Activated CD4-positive, alpha-beta T cell treated with anti-CD3 and anti-CD28 coated beads, Interleukin-10, Interleukin-2, amounts not matched to agents 100 ng/mL and 50 ng/mL, durations not matched to agents 16 hours and 8 hours (primary cell): ENCODE measurements at regions not wholly inside any gene's neighbourhood (a gene's known extent, or its start where the extent isn't known, plus 50 kb on each side); places are given as distances from the start of the nearest gene placed in this dataset.
"Not testable (repeated sequence)": the region's sequence is repeated elsewhere in the genome, so short reads cannot be mapped to it uniquely, and the experiment has no call there.

Source experiments
- DNase-seq: peaks from one replicate; pipeline ENCODE4 v3.0.0-alpha.2; 2020

DNA sequence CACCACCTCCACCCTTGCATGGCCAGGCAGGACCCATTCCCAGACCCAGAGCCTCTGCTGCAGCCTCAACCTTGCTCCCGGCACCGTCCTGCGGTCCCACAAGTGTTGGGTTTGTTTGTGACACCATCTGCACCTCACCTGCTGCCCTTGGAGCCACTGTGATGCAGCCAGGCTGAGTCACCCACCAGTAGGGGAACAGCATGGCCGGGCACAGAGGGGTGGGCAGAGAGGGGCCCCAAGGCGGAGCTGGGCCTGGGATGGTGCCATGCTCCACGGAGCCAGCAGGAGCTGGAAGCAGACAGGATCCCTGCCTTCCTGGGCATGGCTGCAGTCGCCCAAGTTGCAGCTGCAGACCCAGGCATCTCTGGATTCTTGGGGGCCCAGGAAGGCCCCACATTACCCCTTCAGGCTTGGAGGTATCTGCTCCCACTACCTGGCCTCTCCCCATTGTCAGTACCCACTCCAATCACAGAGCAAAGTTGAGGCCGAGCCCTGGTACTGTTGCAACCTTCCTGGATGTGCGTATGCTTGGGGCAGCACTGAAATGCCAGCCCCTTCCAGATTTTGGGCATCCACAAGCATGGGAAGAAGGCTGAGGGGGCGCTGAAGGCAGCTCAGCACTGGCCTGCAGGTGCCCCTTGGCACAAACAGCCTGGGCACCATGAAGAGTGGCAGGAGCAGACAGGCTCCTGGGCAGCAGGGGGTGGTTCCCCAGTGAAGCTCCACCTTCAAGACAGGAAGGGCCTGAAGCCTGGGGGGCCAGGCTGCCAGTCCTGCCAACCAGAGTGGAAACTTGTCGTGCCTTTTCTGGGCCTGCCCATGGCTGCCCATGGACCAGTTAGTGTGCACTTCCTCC lies 172.8 kb downstream of the MATN1 start:
- no peak for DNase-seq

- not testable (repeated sequence) for DNase-seq
Measured at GRCh38 chr1:30549872-30550271, 173.5 kb downstream of the MATN1 start.

GRCh38 chr1:30548294-30548693 lies 175.1 kb downstream of the MATN1 start:
- no peak for DNase-seq

GRCh38 chr1:30547326-30547725 lies 176.1 kb downstream of the MATN1 start:
- not testable (repeated sequence) for DNase-seq

DNA sequence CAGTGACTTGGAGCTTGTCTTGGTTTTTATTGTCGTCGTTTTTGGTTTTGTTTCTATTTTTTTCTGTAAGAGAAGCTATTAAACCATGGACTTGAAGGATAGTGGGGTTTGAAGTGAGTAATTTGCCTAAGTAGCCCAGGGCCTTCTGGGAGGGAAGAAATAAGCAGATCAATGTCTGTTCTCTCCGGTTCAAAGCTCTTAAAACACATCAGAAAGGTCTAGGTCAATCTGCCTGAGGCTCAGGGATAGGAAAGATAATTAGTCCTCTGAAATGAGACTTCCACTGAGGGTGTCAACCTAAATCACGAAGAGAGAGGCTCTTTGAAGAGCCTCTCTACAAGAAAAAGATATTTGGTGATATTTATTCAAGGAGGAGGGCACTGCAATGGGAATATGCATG lies 178.0 kb downstream of the MATN1 start:
- DNase-seq: no peak

GRCh38 chr1:30541721-30542485 lies 181.5 kb downstream of the MATN1 start:
- no peak for DNase-seq

DNA sequence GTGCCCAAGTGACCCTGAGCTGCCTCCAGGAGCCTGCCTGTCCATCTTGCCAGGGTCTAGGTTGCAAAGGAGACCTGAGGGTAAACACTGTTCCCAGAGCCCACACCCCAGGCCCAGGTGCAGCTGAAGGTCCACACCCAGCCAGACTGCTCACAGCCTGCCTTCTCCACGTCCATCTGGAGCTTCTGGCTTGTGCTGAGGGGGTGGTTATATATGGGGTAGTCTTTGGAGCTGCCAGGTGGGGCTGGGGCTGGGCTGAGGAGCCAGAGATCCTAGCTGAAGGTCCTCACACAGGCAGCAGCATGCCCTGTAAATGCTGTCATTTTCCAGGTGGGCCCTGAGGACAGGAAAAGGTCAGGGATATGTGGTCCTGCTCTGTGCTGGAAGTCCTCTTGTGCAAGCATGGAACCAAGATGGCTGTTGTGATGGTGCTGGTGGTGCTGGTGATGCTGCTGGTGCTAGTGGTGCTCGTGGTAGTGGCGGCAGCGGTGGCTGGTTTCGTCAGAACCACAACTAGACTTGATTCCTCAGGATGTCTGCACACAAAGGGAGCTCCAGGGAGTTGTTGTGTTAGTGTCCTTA lies 182.7 kb downstream of the MATN1 start:
- DNase-seq: no peak

GRCh38 chr1:30539884-30540283 lies 183.5 kb downstream of the MATN1 start:
- no peak for DNase-seq

DNA sequence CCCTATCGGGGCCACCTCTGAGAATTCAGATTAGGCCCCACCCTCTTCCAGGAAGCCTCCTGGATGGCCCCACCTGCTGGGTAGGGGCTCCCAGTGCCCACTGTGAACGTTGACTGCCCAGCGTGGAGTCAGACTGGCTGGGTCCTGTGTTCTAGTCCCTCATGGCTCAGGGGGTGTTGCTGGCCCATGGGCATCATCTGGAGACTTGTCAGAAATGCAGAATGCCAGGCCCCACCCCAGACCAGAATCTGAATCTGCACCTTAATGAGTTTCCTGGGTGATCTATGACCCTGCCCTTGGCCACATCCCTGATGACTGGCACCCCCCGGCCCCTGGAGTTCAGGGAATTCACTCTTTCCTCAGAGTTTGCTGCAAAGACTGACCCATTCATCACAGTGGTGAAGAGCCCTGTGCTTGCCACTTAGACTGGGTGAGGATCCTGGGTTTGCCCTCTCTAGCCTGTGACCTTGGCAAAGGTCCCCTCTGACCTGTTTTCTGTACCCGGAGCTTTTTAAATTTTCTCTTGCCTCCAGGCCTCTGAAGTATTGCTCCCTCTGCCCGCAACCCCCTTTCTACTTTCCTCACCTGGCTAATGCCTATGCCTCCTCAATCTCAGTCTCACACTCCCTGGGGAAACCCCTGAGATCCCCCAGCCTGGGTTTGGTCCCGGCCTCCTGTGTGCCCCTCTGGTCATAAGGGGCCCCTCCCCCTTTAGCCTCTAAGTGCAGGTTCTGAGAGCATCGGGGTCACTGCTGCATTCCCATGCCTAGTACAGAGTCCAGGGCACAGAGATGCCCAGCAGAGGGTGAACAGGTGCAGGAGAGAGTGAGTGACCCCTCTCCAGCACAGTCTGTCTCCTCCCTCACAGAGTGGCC lies 184.2 kb downstream of the MATN1 start:
- DNase-seq: no peak

DNA sequence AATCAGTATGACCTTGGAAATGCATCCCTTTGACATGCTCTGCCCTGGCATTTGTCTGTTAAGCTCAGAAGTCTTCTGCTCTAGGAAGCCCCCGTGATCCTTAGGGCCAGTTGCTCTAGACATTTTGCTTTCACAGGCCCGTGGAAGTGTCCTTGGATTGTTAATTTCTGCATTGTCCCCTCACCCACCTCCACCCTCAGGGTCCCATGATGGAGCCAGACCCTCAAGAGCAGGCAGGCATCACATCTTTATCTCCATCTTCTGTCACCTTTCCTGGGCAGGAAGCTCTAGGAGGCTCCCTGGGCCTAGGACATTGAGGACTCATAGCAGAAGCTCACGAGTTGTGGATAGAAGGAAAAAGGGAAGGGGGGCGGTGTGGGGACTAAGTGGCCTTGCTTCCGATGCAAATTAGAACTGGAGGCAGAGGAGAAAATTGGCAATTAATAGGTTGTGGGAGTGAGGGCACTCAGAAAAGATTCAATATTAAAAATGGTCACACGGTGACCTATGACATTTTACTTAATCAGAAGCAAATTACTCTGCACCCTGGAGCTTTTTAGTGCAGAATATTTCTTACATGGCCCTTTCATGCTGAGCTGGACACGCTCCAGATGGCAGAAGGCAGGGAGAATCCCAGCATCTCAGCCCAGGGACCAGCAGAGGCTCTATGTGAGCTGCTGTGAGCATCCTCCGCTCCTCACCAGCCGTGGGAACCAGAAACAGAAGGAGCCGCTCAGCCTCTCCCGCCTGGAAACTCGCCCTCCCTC lies 185.0 kb downstream of the MATN1 start:
- DNase-seq: no peak

GRCh38 chr1:30537279-30537678 lies 186.1 kb downstream of the MATN1 start:
- no peak for DNase-seq

DNA sequence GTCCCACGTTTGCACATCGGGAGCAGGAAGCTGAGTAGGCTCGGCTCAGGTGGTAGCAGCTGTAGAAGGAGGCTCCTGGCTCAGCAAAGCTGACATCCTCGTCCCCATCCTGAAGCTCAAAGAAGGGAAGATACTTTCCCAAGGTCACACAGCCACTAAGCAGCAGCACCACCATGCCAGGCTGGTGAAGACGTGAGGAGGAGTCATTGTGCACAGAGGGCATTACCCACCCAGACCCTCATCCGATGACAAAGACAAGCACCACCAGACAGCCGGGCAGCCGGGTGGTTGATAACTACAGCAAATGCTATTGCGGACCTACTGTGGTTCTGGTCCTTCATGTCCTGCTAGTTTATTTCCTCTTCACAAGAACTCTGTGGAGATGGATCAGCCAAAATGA lies 186.9 kb downstream of the MATN1 start:
- no peak for DNase-seq

DNA sequence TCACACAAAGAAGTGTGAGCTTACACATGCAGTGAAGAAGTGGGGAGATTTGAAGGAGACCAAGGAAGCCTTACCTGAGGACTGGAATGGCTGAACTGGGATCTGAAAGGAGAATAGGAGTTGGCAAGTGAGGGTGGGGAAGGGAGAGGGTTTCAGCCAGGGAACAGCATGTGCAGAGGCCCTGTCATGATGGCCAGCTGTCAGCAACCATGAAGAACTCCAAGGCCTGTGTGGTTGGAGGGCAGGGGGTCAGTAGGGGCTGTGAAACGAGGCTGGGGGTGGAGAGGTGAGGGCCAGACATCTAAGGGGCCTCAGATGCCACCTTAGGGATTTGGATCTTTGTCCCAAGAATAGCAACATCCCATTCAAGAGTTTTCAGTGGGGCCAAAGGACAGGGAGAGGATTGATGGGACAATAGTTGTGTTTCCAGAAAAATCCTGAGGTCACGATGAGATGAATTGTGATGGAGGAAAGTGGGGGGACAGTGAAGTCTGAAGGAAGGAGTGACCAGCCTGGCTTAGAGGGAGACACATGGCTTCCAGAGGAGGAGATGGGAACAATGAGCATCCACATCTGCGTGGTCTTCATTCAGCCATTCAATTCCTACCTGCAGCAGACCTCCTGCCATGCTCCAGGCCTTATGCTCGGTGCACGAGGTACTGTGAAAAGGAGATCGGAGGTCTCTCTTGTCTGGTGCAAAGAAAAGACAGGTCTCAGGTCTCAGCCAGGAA lies 187.6 kb downstream of the MATN1 start:
- no peak for DNase-seq

DNA sequence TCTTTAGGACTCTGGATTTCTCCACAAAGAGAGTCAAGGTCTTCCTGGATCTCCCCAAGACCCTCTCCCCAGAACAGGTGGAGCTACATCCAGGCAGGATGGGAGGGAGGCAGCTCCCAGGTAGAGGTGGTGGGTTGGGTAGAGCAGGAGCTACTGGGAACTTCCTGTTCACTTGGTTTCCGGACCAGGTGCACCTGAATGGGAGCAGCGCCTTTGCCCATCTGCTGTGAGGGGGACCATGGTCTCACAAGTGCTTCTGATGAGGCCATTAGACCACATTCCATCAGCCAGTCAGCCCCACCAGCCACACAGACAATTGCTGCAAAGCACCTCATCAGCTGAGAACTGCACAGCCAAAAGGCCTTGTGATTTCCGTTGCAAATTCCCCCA lies 188.8 kb downstream of the MATN1 start:
- no peak for DNase-seq

DNA sequence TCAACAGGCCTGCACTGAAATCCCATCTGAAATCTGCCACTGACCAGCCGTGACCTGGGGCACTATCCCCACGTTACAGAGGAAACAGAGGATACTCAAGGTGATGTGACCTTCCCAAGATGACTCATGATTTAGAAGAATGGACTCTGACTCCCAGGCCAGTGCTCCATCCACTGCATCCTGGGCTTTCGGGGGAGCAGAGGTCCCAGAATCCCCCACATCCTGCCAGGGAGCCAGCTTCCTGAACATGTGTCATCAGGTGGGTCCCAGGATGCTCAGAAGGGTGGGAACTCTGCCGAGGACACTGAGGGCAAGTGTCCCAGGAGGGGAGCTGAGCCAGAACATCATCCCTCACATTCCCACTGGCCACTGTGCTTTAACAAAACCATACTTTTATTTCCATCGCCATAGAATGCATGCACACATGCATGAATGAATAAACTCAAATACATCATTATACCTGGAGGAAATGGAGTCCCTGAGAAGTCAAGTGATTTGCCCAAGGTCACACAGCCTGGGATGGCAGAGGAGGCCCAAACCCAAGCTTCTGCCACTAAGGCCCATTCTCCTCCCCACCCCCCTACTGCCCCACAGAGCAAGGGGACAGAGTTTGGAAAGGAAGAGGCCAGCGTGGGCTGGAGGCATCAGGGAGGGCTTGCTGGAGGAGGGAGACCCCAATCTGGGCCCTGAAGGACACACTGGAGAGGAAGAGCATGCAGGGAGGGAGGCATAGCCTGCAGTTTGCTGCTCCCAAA lies 189.4 kb downstream of the MATN1 start:
- no peak for DNase-seq

- DNase-seq: no peak
Measured at GRCh38 chr1:30533141-30533540, 190.2 kb downstream of the MATN1 start.

GRCh38 chr1:30532621-30533020 lies 190.8 kb downstream of the MATN1 start:
- DNase-seq: no peak

DNA sequence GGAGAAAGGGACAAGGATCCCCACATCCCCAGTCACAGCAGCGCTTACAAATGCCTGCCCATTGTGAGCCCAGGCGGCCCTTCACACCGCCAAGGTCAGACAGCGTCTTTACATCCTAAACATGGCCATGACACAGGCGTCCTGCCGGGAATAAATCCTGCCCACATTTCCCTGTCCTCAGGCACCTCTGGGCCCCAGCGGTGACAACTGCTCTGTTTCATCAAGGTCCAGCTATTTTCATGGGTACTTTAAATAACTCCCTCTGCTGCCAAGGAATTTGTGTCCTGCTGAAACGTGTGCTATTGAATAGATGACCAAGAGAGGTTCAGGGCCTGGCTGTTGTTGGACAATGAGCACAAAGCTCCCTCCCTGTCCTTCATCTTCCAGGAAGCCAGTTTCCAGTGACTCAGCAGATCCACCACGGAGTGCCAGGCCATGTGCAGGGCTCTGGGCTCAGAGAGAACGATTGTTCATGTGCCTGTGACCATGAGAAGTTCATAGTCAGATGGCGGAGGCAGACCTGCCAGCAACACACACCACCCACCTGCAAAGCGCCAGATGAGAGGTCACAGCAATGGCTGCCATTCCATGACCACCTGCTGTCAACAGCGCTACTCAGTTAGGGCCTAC lies 195.8 kb downstream of the MATN1 start:
- no peak for DNase-seq

- DNase-seq: no peak
Measured at GRCh38 chr1:30526652-30527345, 196.6 kb downstream of the MATN1 start.
